GM18858 (cell line): ENCODE measurements at regions not wholly inside any gene's neighbourhood (a gene's known extent, or its start where the extent isn't known, plus 50 kb on each side); places are given as distances from the start of the nearest gene placed in this dataset.
A peak's percentile ranks its signal among the peaks of the same experiment; 100 is the strongest.

Experiments used
- ATAC-seq: cut with Tn5 transposase; IDR thresholded peaks from one replicate; pipeline ENCODE4 v1.9.1; 2021; ENCODE audit not compliant: unreplicated experiment

- ATAC-seq = no peak
These were observed 506.7 kb downstream of the KCTD12 start for GRCh38 chr13:76379341-76380105.

GRCh38 chr13:76378767-76379166, 507.4 kb downstream of the KCTD12 start:
- peak; percentile 44 for ATAC-seq

- no peak for ATAC-seq
These were observed 522.4 kb downstream of the KCTD12 start for GRCh38 chr13:76363682-76364289.

- ATAC-seq = no peak
These were observed 524.3 kb downstream of the KCTD12 start for GRCh38 chr13:76361868-76362267.

GRCh38 chr13:76351541-76352229, 534.5 kb downstream of the KCTD12 start:
- ATAC-seq = no peak

GRCh38 chr13:76350399-76350798, 535.8 kb downstream of the KCTD12 start:
- ATAC-seq = no peak

- no peak for ATAC-seq
These were observed 536.5 kb downstream of the KCTD12 start for GRCh38 chr13:76349700-76350099.

GRCh38 chr13:76339649-76340048, 546.6 kb downstream of the KCTD12 start:
- ATAC-seq = no peak

GRCh38 chr13:76338003-76338402, 548.2 kb downstream of the KCTD12 start:
- ATAC-seq = no peak

- no peak for ATAC-seq
These were observed 549.0 kb downstream of the KCTD12 start for GRCh38 chr13:76336889-76337844.

GRCh38 chr13:76335463-76335862, 550.7 kb downstream of the KCTD12 start:
- ATAC-seq = no peak

- no peak for ATAC-seq
These were observed 554.1 kb downstream of the KCTD12 start for GRCh38 chr13:76331943-76332712.

GRCh38 chr13:76330761-76331160, 555.4 kb downstream of the KCTD12 start:
- ATAC-seq = no peak

- no peak for ATAC-seq
These were observed 556.2 kb downstream of the KCTD12 start for GRCh38 chr13:76329866-76330580.

GRCh38 chr13:76329004-76329403, 557.2 kb downstream of the KCTD12 start:
- ATAC-seq = no peak

- ATAC-seq = no peak
These were observed 559.9 kb downstream of the KCTD12 start for GRCh38 chr13:76326343-76326742.

GRCh38 chr13:76319921-76320320, 566.3 kb downstream of the KCTD12 start:
- no peak for ATAC-seq

GRCh38 chr13:76316998-76317527, 569.1 kb downstream of the KCTD12 start:
- ATAC-seq = no peak

GRCh38 chr13:76314495-76314894, 571.7 kb downstream of the KCTD12 start:
- ATAC-seq = no peak
